ENCODE measurements at regions not wholly inside any gene's neighbourhood (a gene's known extent, or its start where the extent isn't known, plus 50 kb on each side); places are given as distances from the start of the nearest gene placed in this dataset.

DNA sequence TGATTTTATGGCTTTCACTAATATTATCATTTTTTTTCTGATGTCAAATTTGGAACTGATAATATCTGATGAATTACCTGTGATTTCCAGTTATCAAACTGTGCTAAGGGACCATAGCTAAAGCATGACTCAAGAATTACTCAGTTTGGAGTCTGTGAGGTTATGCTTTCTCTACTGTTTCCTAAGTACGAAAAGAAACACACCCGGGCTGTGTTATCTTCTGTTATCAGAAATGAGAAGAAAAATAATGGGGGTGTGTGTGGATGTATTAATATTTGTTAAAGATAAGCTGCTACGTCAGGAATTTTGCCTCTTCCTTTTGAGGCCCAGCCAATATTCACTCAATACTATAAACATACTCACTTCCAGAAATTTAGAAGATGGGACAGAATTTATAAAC lies 1401.9 kb upstream of the FLRT2 start:
- DNase-seq: no peak
- no peak overlapping the region for H3K18ac ChIP-seq (ENCODE audit: low read depth in 1 of 2, low read length in 2 of 2)
- no peaks in the 10 kb centered on the region for H3K27me3 ChIP-seq (ENCODE audit: control insufficient read depth in 1 of 2, insufficient read depth in 1 of 2, low read length in 2 of 2)
- H2BK12ac ChIP-seq (ENCODE audit: low read length in 2 of 2): no peak overlapping the region
- no peak overlapping the region for H3K27ac ChIP-seq (ENCODE audit: low read length, poor library complexity, severe bottlenecking)
- H3K23ac ChIP-seq (ENCODE audit: low read length in 2 of 2): no peak overlapping the region
- no peak overlapping the region for H4K91ac ChIP-seq (ENCODE audit: low read length)
- H3K79me1 ChIP-seq (replicated peaks; ENCODE audit: low read length, poor library complexity, severe bottlenecking): no peaks in the 10 kb centered on the region
- H3K14ac ChIP-seq (ENCODE audit: low read length in 2 of 2): no peak overlapping the region
- no peaks in the 10 kb centered on the region for H3K36me3 ChIP-seq (ENCODE audit: control insufficient read depth in 1 of 2, insufficient read depth in 2 of 2, low read depth in 1 of 2, low read length in 2 of 2)
- no peak overlapping the region for H4K8ac ChIP-seq (ENCODE audit: low read length)
- H2BK15ac ChIP-seq (ENCODE audit: low read depth, poor library complexity, severe bottlenecking): no peak overlapping the region
- H3K4me2 ChIP-seq (ENCODE audit: low read length, poor library complexity, severe bottlenecking): no peak overlapping the region
- H2AFZ ChIP-seq (ENCODE audit: low read depth, low read length): no peak overlapping the region
- no peak overlapping the region for H3K4ac ChIP-seq (ENCODE audit: low read depth in 1 of 2, low read length in 2 of 2)
- H2AK5ac ChIP-seq (ENCODE audit: low read length, severe bottlenecking): no peak overlapping the region
- no peak overlapping the region for H3K9ac ChIP-seq (ENCODE audit: low read length)
- WGBS: 53% methylated on average over 2 of the region's 3 CpGs
- no peaks in the 10 kb centered on the region for H3K4me1 ChIP-seq (ENCODE audit: control insufficient read depth, insufficient read depth, low read depth, low read length)
- no peak overlapping the region for H2BK120ac ChIP-seq (ENCODE audit: low read depth, low read length)
- no peak overlapping the region for H2BK5ac ChIP-seq (ENCODE audit: low read depth, low read length, poor library complexity, severe bottlenecking)
- H3K9me3 ChIP-seq (ENCODE audit: control insufficient read depth, low read length): no peaks in the 10 kb centered on the region
- H3K4me3 ChIP-seq (ENCODE audit: insufficient read depth in 1 of 2, low read depth in 1 of 2, low read length in 2 of 2): no peak overlapping the region

DNA sequence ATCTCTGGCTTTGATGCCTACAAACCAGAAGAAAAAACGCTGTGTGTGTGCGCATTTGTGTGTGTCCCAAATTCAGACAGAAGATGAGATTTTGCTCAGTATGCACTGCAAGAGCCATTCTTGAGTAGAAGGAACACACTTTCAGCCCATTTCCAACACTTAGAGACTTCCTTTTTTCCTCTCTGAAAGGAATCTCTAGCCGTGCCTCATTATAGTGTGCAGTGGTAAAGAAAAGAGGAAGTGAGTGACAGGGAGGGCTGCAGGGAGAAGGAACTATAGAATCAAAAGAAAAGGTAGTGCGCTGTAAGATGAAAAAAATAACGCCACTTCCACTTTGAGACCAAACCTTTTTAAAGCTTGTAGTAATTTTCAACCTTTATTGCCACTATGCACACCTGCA lies 1400.9 kb upstream of the FLRT2 start:
- 46% methylated on average over 4 of the region's 5 CpGs for WGBS
- Histone ChIP-seq H3K9me3 (ENCODE audit: control insufficient read depth, low read length) (no peaks in the 10 kb centered on the region), H3K4me3 (ENCODE audit: insufficient read depth in 1 of 2, low read depth in 1 of 2, low read length in 2 of 2) (no peak overlapping the region), H3K27me3 (ENCODE audit: control insufficient read depth in 1 of 2, insufficient read depth in 1 of 2, low read length in 2 of 2) (no peaks in the 10 kb centered on the region), H3K9ac (ENCODE audit: low read length) (no peak overlapping the region), H2BK15ac (ENCODE audit: low read depth, poor library complexity, severe bottlenecking) (no peak overlapping the region), H3K14ac (ENCODE audit: low read length in 2 of 2) (no peak overlapping the region), H3K4ac (ENCODE audit: low read depth in 1 of 2, low read length in 2 of 2) (peak overlapping the region in 1 of 2 experiments; percentile 26), H4K91ac (ENCODE audit: low read length) (no peak overlapping the region), H4K8ac (ENCODE audit: low read length) (no peak overlapping the region), H3K18ac (ENCODE audit: low read depth in 1 of 2, low read length in 2 of 2) (no peak overlapping the region), H3K36me3 (ENCODE audit: control insufficient read depth in 1 of 2, insufficient read depth in 2 of 2, low read depth in 1 of 2, low read length in 2 of 2) (no peaks in the 10 kb centered on the region), H3K4me1 (ENCODE audit: control insufficient read depth, insufficient read depth, low read depth, low read length) (no peaks in the 10 kb centered on the region), H3K79me1 (replicated peaks; ENCODE audit: low read length, poor library complexity, severe bottlenecking) (no peaks in the 10 kb centered on the region), H3K23ac (ENCODE audit: low read length in 2 of 2) (no peak overlapping the region), H2AFZ (ENCODE audit: low read depth, low read length) (no peak overlapping the region), H2BK12ac (ENCODE audit: low read length in 2 of 2) (no peak overlapping the region), H3K4me2 (ENCODE audit: low read length, poor library complexity, severe bottlenecking) (no peak overlapping the region), H3K27ac (ENCODE audit: low read length, poor library complexity, severe bottlenecking) (no peak overlapping the region), H2BK5ac (ENCODE audit: low read depth, low read length, poor library complexity, severe bottlenecking) (no peak overlapping the region), H2BK120ac (ENCODE audit: low read depth, low read length) (no peak overlapping the region), H2AK5ac (ENCODE audit: low read length, severe bottlenecking) (no peak overlapping the region)
- no peak for DNase-seq

DNA sequence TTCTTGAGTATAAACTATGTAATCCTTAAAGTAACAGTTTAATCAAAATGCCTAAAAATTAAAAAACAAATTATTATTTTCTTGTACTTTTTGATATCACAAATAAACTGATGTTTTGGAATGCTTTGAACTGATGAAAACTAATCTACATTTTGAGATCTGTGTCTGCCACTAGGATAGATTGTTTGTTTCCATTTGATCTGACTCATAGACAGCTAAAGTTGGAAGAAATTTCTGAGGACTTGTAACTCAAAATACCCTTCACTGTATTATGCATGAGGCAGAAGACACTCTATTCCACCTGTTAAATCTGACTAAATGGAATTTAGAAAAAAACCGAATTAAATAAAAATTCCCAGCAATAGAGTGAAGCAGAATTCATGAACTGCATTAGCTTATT lies 1400.0 kb upstream of the FLRT2 start:
- no peaks in the 10 kb centered on the region for H3K79me1 ChIP-seq (replicated peaks; ENCODE audit: low read length, poor library complexity, severe bottlenecking)
- H3K9ac ChIP-seq (ENCODE audit: low read length): no peak overlapping the region
- no peak overlapping the region for H3K23ac ChIP-seq (ENCODE audit: low read length in 2 of 2)
- H4K8ac ChIP-seq (ENCODE audit: low read length): no peak overlapping the region
- no peak overlapping the region for H4K91ac ChIP-seq (ENCODE audit: low read length)
- no peak overlapping the region for H2BK12ac ChIP-seq (ENCODE audit: low read length in 2 of 2)
- H3K9me3 ChIP-seq (ENCODE audit: control insufficient read depth, low read length): no peaks in the 10 kb centered on the region
- no peak overlapping the region for H3K4me2 ChIP-seq (ENCODE audit: low read length, poor library complexity, severe bottlenecking)
- H3K4me3 ChIP-seq (ENCODE audit: insufficient read depth in 1 of 2, low read depth in 1 of 2, low read length in 2 of 2): no peak overlapping the region
- no peak for DNase-seq
- H2AK5ac ChIP-seq (ENCODE audit: low read length, severe bottlenecking): no peak overlapping the region
- H3K36me3 ChIP-seq (ENCODE audit: control insufficient read depth in 1 of 2, insufficient read depth in 2 of 2, low read depth in 1 of 2, low read length in 2 of 2): no peaks in the 10 kb centered on the region
- no peak overlapping the region for H3K27ac ChIP-seq (ENCODE audit: low read length, poor library complexity, severe bottlenecking)
- no peaks in the 10 kb centered on the region for H3K4me1 ChIP-seq (ENCODE audit: control insufficient read depth, insufficient read depth, low read depth, low read length)
- 71% methylated on average over 1 of the region's 1 CpG for WGBS
- H2BK5ac ChIP-seq (ENCODE audit: low read depth, low read length, poor library complexity, severe bottlenecking): no peak overlapping the region
- H2BK120ac ChIP-seq (ENCODE audit: low read depth, low read length): no peak overlapping the region
- no peak overlapping the region for H3K18ac ChIP-seq (ENCODE audit: low read depth in 1 of 2, low read length in 2 of 2)
- H2BK15ac ChIP-seq (ENCODE audit: low read depth, poor library complexity, severe bottlenecking): no peak overlapping the region
- H3K27me3 ChIP-seq (ENCODE audit: control insufficient read depth in 1 of 2, insufficient read depth in 1 of 2, low read length in 2 of 2): no peaks in the 10 kb centered on the region
- H3K14ac ChIP-seq (ENCODE audit: low read length in 2 of 2): no peak overlapping the region
- no peak overlapping the region for H3K4ac ChIP-seq (ENCODE audit: low read depth in 1 of 2, low read length in 2 of 2)
- H2AFZ ChIP-seq (ENCODE audit: low read depth, low read length): no peak overlapping the region

DNA sequence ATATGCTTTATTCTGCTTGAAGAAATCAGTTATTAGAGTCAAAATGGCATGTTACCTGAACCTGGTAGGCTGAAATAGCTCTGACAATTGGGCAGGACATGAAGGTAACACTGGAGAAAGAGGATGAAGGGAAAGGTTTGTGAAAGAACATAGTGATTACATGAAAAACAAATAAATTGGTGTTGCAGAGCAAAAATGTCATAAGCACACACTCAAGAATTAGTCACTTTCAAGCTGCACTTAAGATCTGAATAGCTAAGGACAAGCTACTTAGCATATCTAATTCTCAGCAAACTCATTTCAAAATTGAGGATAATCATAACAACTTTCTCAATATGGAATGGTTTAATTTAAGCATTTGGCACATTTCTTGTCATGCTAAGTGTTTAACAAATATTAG lies 1398.0 kb upstream of the FLRT2 start:
- H3K27ac ChIP-seq (ENCODE audit: low read length, poor library complexity, severe bottlenecking): no peak overlapping the region
- H2BK15ac ChIP-seq (ENCODE audit: low read depth, poor library complexity, severe bottlenecking): no peak overlapping the region
- H3K23ac ChIP-seq (ENCODE audit: low read length in 2 of 2): no peak overlapping the region
- H3K4me1 ChIP-seq (ENCODE audit: control insufficient read depth, insufficient read depth, low read depth, low read length): no peaks in the 10 kb centered on the region
- H3K18ac ChIP-seq (ENCODE audit: low read depth in 1 of 2, low read length in 2 of 2): no peak overlapping the region
- H2BK120ac ChIP-seq (ENCODE audit: low read depth, low read length): no peak overlapping the region
- no peaks in the 10 kb centered on the region for H3K79me1 ChIP-seq (replicated peaks; ENCODE audit: low read length, poor library complexity, severe bottlenecking)
- H4K8ac ChIP-seq (ENCODE audit: low read length): no peak overlapping the region
- DNase-seq: no peak
- peaks cover 15% of the 10 kb centered on the region for H3K9me3 ChIP-seq (ENCODE audit: control insufficient read depth, low read length)
- H3K36me3 ChIP-seq (ENCODE audit: control insufficient read depth in 1 of 2, insufficient read depth in 2 of 2, low read depth in 1 of 2, low read length in 2 of 2): no peaks in the 10 kb centered on the region
- H2BK5ac ChIP-seq (ENCODE audit: low read depth, low read length, poor library complexity, severe bottlenecking): no peak overlapping the region
- no peak overlapping the region for H3K9ac ChIP-seq (ENCODE audit: low read length)
- H3K27me3 ChIP-seq (ENCODE audit: control insufficient read depth in 1 of 2, insufficient read depth in 1 of 2, low read length in 2 of 2): no peaks in the 10 kb centered on the region
- no peak overlapping the region for H2AFZ ChIP-seq (ENCODE audit: low read depth, low read length)
- H2AK5ac ChIP-seq (ENCODE audit: low read length, severe bottlenecking): no peak overlapping the region
- H2BK12ac ChIP-seq (ENCODE audit: low read length in 2 of 2): no peak overlapping the region
- H3K4me3 ChIP-seq (ENCODE audit: insufficient read depth in 1 of 2, low read depth in 1 of 2, low read length in 2 of 2): no peak overlapping the region
- H3K4ac ChIP-seq (ENCODE audit: low read depth in 1 of 2, low read length in 2 of 2): no peak overlapping the region
- no peak overlapping the region for H4K91ac ChIP-seq (ENCODE audit: low read length)
- H3K4me2 ChIP-seq (ENCODE audit: low read length, poor library complexity, severe bottlenecking): no peak overlapping the region
- H3K14ac ChIP-seq (ENCODE audit: low read length in 2 of 2): no peak overlapping the region
